ENCODE measurements at regions not wholly inside any gene's neighbourhood (a gene's known extent, or its start where the extent isn't known, plus 50 kb on each side); places are given as distances from the start of the nearest gene placed in this dataset.
A peak's percentile ranks its signal among the peaks of the same experiment; 100 is the strongest.

- WGBS: 80% methylated on average over 5 of the region's 5 CpGs
- no peaks in the 10 kb centered on the region for H3K9me3 ChIP-seq
- H3K27ac ChIP-seq (replicated peaks in 1 of 4): no peak overlapping the region
Measured at GRCh38 chr6:163954088-163954775, 539.7 kb downstream of the QKI start.

GRCh38 chr6:163952005-163952404 lies 537.5 kb downstream of the QKI start:
- DNase-seq (ENCODE audit: extremely low spot score): no peak
- intact Hi-C loops (cut with DNase I): loop anchor here (10.0 kb wide), 1 partner anchor 767 kb away; no protein-coding TSS in a partner anchor
- Histone ChIP-seq H3K27ac (replicated peaks in 1 of 4) (no peak overlapping the region), H3K27me3 (no peaks in the 10 kb centered on the region), H3K36me3 (no peaks in the 10 kb centered on the region), H3K9me3 (no peaks in the 10 kb centered on the region), H3K4me1 (peaks cover 5 to 21% (median 13%) of the 10 kb centered on the region in 4 donors), H3K4me3 (no peak overlapping the region)
- 94% methylated on average over 6 of the region's 6 CpGs for WGBS
- no peak for TF ChIP-seq POLR2A (IDR thresholded peaks at IDR 0.05; ENCODE audit: low read depth)
- no peak for TF ChIP-seq EP300 (IDR thresholded peaks at IDR 0.05)
- TF ChIP-seq POLR2AphosphoS5 (IDR thresholded peaks at IDR 0.05): no peak
- no peak for TF ChIP-seq CTCF (IDR thresholded peaks at IDR 0.05)

More at GRCh38 chr6:163954088-163954775, 539.7 kb downstream of the QKI start:
- TF ChIP-seq EP300 (IDR thresholded peaks at IDR 0.05) (no peak), POLR2AphosphoS5 (IDR thresholded peaks at IDR 0.05) (no peak), CTCF (IDR thresholded peaks at IDR 0.05) (no peak), POLR2A (IDR thresholded peaks at IDR 0.05; ENCODE audit: low read depth) (no peak)
- H3K27me3 ChIP-seq: no peaks in the 10 kb centered on the region
- no peaks in the 10 kb centered on the region for H3K36me3 ChIP-seq
- H3K4me1 ChIP-seq: peaks cover 5 to 15% (median 10%) of the 10 kb centered on the region in 4 donors
- intact Hi-C loops (cut with DNase I): loop anchor here (10.0 kb wide), 1 partner anchor 769 kb away; no protein-coding TSS in a partner anchor
- H3K4me3 ChIP-seq: no peak overlapping the region
- DNase-seq (ENCODE audit: extremely low spot score): peak; percentile 37

GRCh38 chr6:163951326-163951725 lies 536.8 kb downstream of the QKI start:
- H3K4me1 ChIP-seq: peaks cover 4 to 18% (median 10%) of the 10 kb centered on the region in 4 donors
- H3K36me3 ChIP-seq: no peaks in the 10 kb centered on the region
- H3K9me3 ChIP-seq: no peaks in the 10 kb centered on the region
- intact Hi-C loops (cut with DNase I): loop anchor here (10.0 kb wide), 1 partner anchor 767 kb away; no protein-coding TSS in a partner anchor
- no peak overlapping the region for H3K4me3 ChIP-seq
- no peak overlapping the region for H3K27ac ChIP-seq (replicated peaks in 1 of 4)
- WGBS: 96% methylated on average over 5 of the region's 5 CpGs
- DNase-seq (ENCODE audit: extremely low spot score): peak; percentile 62
- H3K27me3 ChIP-seq: no peaks in the 10 kb centered on the region
- TF ChIP-seq POLR2A (IDR thresholded peaks at IDR 0.05; ENCODE audit: low read depth): no peak
- no peak for TF ChIP-seq POLR2AphosphoS5 (IDR thresholded peaks at IDR 0.05)
- no peak for TF ChIP-seq EP300 (IDR thresholded peaks at IDR 0.05)

GRCh38 chr6:163950159-163950558 lies 535.6 kb downstream of the QKI start:
- no peak overlapping the region for H3K4me3 ChIP-seq
- TF ChIP-seq EP300 (IDR thresholded peaks at IDR 0.05): no peak
- TF ChIP-seq POLR2AphosphoS5 (IDR thresholded peaks at IDR 0.05): no peak
- no peak for TF ChIP-seq POLR2A (IDR thresholded peaks at IDR 0.05; ENCODE audit: low read depth)
- no peak for TF ChIP-seq CTCF (IDR thresholded peaks at IDR 0.05)
- H3K9me3 ChIP-seq: no peaks in the 10 kb centered on the region
- H3K27me3 ChIP-seq: no peaks in the 10 kb centered on the region
- no peaks in the 10 kb centered on the region for H3K36me3 ChIP-seq
- H3K4me1 ChIP-seq: peaks cover 0 to 15% (median 7%) of the 10 kb centered on the region in 4 donors
- no peak overlapping the region for H3K27ac ChIP-seq (replicated peaks in 1 of 4)
- WGBS: 80% methylated on average over 3 of the region's 3 CpGs
- intact Hi-C loops (cut with DNase I): loop anchor here (10.0 kb wide), 1 partner anchor 765 kb away; no protein-coding TSS in a partner anchor
- DNase-seq (ENCODE audit: extremely low spot score): peak; percentile 37

- no peak for TF ChIP-seq EP300 (IDR thresholded peaks at IDR 0.05)
- TF ChIP-seq POLR2A (IDR thresholded peaks at IDR 0.05; ENCODE audit: low read depth): no peak
- no peaks in the 10 kb centered on the region for H3K9me3 ChIP-seq
- H3K4me3 ChIP-seq: no peak overlapping the region
- 88% methylated on average over 4 of the region's 4 CpGs for WGBS
- H3K27me3 ChIP-seq: no peaks in the 10 kb centered on the region
- H3K36me3 ChIP-seq: no peaks in the 10 kb centered on the region
- peak; percentile 34 for DNase-seq (ENCODE audit: extremely low spot score)
- intact Hi-C loops (cut with DNase I): no loop called here
- peaks cover under 1 to 15% (median 8%) of the 10 kb centered on the region in 4 donors for H3K4me1 ChIP-seq
- H3K27ac ChIP-seq (replicated peaks in 1 of 4): no peak overlapping the region
Measured at GRCh38 chr6:163949431-163949830, 534.9 kb downstream of the QKI start.

Data from esophagus muscularis mucosa (tissue), 4 donors.